NCI-H1436 treated with DMSO at 0.1 percent for 48 hours (cell line): ENCODE measurements at regions not wholly inside any gene's neighbourhood (a gene's known extent, or its start where the extent isn't known, plus 50 kb on each side); places are given as distances from the start of the nearest gene placed in this dataset.

Source experiments
- DNase-seq: peaks from one replicate; lab custom pipeline; 2025; lab: John Stamatoyannopoulos, UW

GRCh38 chr7:130880668-130881067 is 146.7 kb upstream of the KLF14 start:
- no peak for DNase-seq

GRCh38 chr7:130881091-130881798 is 147.2 kb upstream of the KLF14 start:
- DNase-seq: no peak

DNA sequence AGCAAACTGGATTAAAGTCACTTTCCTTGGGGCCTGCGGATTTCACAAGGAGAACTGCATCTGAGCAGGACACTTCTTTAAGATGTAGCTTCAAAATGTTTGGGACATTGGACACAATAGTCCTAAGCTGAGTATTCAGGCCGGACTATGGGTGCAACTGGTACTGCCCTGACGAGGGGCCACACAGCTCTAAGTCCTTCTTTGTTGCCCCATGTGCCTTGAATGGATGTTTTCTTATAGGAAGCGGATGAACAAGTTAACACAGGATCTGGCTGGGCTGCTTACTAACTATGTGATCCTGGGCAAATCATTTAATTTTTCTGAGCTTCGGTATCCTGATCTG is 147.8 kb upstream of the KLF14 start:
- no peak for DNase-seq

DNA sequence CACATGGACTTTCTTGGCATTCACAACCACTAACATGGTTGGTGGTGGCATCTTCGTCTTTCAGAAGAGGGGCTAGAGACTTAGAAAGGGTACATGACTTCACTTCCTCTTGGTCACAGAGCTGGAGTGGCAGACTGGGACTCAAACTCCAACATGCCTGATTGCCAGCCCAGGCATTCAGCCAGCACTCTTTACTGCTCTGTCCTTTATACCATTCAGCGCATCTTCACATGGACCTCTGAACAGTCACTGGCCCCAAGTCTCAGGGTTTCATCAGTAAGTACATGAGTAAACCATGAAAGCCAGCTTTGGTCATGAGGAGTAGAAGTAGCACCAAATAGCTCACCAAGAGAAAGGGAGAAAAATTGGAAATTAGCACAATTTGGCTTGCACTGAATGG is 148.4 kb upstream of the KLF14 start:
- no peak for DNase-seq

GRCh38 chr7:130883928-130884327 is 149.9 kb upstream of the KLF14 start:
- no peak for DNase-seq

- DNase-seq: no peak
These were observed 150.7 kb upstream of the KLF14 start for GRCh38 chr7:130884437-130885417.

DNA sequence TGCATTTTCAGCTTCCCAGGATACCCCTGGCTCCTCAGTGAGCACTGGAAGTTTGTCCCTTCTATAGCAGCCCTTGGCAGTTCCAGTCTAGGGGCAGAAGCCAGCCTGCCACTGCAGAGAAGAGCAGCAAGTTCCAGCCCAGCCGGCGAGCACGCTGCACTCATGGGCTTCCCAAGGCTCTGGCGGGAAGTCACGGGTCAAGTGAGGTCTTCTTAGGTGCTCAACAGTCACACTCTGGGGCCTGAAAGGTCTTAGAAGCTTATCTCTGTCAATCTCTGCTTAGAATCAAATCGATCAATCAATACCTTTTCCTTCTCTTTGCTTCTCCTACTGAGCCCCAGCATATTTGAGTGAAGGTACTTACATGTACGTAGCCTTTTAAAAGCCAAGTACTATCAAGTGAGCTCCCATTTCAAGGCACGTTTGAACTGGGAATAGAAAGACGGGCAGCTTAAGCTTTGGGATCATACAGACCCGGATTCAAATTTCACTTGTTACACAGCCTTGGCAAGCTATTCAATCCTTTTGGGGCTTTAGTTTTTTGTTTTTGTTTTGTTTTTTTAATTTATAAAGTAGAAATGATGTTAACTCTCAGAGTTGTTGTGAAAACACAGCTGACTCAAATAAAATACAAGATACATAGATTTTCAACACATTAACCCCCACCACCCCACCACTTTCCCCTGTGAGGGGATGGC is 152.6 kb upstream of the KLF14 start:
- no peak for DNase-seq

DNA sequence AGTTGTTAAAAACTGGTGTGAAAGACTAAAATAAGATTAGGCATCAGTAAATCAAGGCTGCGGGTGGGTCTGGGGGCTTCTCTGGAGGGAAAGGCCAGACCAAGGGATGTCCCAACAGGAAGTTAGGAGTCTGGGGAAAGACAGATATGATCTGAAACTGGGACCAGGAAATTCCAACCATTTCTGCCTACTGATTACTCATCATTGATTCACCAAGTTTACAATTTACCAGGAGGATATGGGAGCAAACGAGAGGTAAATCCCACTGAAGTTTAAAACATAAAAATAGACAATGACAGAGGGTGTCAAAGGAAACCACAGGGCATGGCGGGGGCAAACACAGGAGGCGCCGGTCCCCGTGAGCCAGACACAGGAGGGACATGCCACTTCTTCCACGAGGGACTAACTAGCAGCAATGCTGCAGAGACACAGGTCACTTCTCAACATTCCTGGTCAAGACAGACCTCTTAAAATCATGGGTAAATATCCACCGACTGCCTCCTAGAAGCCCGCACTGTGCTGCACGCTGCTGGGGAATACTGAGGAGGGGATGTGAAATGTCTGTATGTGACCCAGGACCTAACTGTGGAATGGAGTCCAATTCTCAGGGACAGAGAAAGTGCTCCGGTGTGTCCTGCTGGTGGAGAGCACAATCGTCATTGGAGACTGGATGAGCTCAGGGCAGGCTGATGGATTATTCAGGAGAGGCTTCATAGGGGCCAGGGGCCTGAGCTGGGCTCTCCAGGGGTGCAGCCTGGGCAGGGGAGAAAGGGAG is 153.4 kb upstream of the KLF14 start:
- no peak for DNase-seq

- no peak for DNase-seq
These were observed 154.0 kb upstream of the KLF14 start for GRCh38 chr7:130887957-130888371.

DNA sequence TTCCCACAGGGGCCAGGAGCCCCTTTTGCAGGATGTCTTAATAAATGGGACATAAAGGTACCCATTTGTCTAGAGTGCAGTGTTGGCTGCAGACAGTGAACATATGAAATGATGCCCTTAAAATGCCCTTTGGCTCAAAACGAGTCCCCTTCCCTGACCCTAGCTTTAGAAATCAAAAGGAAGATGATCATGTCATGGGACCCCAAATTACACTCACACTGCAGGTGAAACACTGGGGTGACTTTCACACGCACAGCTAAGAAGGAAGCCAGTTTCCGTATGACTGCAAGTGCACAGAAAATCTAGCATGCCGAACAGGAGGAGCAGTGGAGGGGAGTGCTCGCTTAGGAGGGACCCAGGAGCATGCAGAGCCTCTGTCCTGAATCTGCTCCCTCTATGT is 154.5 kb upstream of the KLF14 start:
- DNase-seq: no peak

GRCh38 chr7:130890176-130891020 is 156.4 kb upstream of the KLF14 start:
- no peak for DNase-seq

DNA sequence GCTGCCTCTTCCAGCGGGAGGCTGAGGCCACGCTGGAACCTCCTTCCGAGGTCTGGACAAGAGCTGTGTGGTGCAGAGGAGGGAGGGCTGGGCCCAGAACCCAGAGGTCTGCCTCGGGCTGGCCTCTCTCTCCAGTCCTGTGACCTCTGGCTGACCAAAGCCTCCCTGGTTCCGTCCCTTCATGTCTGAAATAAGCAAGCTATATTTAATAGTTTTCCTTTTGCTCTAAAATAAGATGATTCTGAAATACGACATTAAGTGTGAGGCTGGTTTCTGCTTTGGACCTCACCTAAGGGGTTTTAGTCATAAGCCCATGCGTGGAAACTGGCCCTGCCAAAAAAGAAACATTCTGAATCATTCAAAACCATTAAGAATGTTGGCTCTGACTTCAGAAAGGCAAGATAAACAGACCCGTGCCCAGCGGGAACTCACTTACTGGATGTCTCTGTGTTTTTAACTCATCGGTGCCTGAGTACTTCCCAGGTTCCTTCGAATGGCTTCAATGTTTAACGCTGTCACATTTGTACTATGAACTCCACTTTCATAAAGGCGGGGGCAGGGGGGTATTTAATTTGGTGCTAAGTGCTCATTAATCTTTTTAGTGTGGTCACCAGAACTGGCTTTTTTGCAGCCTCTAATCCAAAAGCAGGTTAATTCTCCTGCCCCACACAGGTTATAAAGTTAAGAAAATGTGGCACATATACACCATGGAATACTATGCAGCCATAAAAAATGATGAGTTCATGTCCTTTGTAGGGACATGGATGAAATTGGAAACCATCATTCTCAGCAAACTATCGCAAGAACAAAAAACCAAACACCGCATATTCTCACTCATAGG is 157.5 kb upstream of the KLF14 start:
- DNase-seq: no peak

DNA sequence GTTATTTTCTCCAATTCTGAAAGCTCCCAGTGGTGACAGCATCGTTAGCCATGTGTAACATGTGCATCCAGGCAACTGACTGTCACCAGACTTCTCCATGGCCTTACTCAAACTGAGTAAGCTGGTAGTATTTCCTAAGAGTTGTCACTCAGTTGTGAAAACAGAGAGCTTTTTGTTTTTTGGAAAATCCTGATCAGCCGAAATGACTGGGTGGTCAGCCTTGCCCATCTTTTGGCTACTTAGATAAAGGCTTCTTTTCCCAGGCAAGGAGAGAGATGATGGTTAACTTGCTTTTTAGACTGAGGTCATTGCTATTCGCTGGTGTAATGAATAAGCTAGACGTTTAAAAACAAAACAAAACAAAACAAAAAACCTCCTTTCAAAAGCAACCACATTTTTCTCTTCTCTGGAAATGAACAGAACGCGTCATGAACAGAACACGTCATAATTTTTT is 159.5 kb upstream of the KLF14 start:
- no peak for DNase-seq

GRCh38 chr7:130894146-130894908 is 160.3 kb upstream of the KLF14 start:
- no peak for DNase-seq

DNA sequence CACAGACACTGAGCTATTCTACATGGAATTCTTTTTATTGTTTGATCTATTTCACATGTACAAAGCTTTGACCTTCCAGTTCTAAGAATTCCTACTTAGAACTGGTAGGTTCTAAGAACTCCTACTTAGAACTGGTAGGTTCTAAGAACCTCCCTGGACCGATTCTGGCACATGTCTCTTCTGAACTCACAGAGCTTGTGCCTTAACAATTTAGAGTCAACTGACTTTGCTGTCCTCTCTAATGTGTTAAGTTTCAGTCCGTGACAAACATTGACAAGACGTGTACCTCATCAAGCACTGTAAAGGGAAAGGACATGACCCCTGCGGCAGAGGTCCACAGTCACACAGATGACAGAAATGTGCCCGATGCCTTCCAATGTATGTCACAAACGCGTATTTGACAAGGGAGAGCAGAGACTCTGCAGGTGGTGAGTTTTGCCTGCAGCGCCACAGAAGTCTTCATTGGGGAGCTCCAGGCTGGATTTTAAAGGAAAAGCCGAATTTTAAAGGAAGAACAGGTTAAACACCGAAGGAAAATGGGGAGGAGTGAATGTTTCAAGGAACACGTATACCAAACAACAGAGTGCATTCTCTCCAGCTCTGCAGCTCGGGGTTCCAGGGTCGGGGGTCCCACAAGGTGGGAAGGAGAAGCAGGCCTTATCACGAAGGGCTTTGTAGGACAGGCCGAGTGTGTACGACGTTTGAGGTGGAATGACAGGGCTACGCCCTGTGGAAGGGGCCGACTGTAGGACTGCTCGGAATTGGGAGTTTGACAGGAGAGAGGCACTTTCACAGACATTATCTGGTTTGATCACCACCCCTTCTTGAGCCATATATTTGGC is 161.1 kb upstream of the KLF14 start:
- no peak for DNase-seq

GRCh38 chr7:130896051-130896881 is 162.3 kb upstream of the KLF14 start:
- no peak for DNase-seq

- DNase-seq: no peak
These were observed 163.0 kb upstream of the KLF14 start for GRCh38 chr7:130896898-130897514.
